GM19035 (cell line): ENCODE measurements at regions not wholly inside any gene's neighbourhood (a gene's known extent, or its start where the extent isn't known, plus 50 kb on each side); places are given as distances from the start of the nearest gene placed in this dataset.
"Not testable (repeated sequence)": the region's sequence is repeated elsewhere in the genome, so short reads cannot be mapped to it uniquely, and the experiment has no call there.

ENCODE experiments used
- ATAC-seq: cut with Tn5 transposase; IDR thresholded peaks from one replicate; pipeline ENCODE4 v1.9.1; 2021; ENCODE audit not compliant: unreplicated experiment

DNA sequence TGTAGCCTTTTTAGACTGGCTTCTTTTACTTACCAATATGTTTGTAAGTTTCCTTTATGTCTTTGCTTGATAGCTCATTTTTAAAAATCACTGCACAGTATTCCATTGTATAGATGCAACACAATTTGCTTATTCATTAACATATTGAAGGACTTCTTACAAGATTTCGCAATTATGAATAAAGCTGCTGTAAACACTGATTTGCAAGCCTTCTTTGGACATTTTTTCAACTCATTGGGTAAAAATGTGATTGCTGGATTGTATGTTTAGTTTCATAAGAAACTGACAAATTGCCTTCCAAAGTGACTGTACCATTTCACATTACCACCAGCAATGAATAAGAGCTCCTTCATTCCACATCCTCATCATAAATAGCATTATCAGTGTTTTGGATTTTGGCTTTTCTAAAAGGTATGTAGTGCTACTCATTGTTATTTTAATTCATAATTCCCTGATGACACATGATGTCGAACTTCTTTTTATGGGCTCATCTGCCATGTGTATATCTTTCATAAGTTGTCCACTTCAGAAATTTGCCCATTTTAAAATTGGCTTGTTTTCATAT lies 80.7 kb downstream of the TFAP2B start:
- no peak for ATAC-seq

DNA sequence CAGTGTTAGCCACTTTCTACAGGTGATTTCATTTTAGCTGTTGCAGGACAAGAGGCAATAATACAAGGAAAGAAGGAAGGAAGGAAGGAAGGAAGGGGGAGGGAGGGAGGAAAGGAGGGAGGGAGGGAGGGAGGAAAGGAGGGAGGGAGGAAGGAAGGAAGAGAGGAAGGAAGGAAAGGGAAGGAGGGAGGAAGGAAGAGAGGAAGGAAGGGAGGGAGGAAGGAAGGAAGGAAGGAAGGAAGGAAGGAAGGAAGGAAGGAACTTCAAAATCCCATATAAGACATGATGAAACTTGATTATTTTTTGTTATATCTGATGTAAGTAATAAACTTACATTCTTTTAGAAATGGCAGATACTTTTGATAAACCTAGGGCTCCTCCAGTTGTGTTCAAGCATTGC lies 83.6 kb downstream of the TFAP2B start:
- ATAC-seq, result no peak

DNA sequence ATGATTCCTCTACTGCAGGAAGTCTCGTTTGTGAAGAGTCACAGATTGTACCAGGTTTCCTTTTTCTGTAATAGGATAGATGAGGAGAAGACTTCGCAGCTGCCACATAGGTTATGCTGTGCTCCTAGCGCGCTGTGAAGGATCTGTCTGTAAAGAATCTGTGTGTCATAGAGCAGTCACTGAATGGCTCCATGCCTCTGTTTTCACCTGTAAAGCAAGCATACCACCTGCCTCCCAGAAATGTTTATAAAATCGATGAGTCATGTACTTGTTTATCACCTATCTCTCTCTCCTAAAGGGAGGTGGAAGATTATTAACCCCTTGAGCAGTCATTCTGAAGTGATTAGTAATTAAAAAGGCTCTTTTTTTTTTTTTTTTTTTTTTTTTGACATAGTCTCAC lies 86.6 kb downstream of the TFAP2B start:
- no peak for ATAC-seq

- no peak for ATAC-seq
These were observed 88.9 kb downstream of the TFAP2B start for GRCh38 chr6:50907565-50907964.

GRCh38 chr6:50913105-50913770 lies 94.6 kb downstream of the TFAP2B start:
- no peak for ATAC-seq

- not testable (repeated sequence) for ATAC-seq
These were observed 102.7 kb downstream of the TFAP2B start for GRCh38 chr6:50921378-50921777.

- no peak for ATAC-seq
These were observed 103.3 kb downstream of the TFAP2B start for GRCh38 chr6:50921968-50922367.

- ATAC-seq, result no peak
These were observed 104.2 kb downstream of the TFAP2B start for GRCh38 chr6:50922579-50923525.

DNA sequence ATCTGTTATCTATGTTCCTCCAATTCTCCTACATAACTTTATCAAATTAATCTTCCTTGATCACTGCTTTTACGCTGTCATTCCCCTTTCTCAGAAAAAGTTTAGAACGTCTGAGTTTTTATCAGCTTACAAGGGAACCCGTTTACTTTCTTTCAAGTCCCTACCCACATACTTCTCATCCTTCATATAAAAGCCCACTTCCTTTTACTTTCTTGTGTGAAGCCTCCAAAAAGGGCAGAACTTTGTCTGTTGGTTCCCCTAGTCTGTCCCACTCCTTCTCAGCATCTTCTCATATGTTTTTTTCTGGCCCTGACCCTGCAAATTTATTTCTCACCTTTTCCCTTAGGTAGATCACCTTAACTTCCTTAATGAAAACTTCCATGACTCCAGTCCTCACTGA lies 106.1 kb downstream of the TFAP2B start:
- ATAC-seq, result no peak

GRCh38 chr6:50925548-50925947 lies 106.9 kb downstream of the TFAP2B start:
- no peak for ATAC-seq

DNA sequence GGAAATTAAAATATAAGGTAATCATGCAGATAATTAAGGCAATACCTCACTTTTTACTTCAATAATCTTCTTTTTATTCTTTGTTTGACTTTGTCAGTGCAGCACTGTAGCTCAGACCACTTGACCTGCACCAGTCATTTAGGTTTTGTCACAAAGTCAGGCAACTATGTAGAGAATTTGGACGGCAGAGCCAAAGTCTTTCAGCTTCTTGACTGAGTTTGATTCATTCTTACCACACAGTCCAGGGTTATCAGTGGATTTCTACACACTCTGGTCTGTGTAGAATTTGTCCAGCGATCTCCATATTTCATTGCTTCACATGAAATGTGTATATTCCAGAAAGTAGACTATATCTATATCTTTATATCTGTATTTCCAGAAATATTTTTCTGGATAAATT lies 107.3 kb downstream of the TFAP2B start:
- no peak for ATAC-seq

DNA sequence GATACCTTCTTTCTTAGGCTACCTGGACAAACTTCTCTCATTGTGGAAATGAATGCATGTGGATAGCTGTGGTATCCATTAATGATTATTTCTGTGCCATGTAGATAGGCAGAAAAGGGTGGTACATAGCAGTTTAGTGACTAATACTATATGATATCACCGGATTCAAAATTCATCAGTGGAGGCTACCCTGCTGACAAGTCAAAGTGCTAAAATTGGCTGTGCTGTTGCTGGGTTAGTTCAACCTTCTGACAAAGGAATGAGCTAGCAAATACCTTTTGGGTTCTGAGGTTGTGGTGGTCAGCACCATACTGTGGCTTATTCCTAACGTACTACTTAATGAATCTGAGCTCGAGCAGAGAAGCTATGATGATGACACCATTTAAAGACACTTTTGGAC lies 109.1 kb downstream of the TFAP2B start:
- no peak for ATAC-seq

DNA sequence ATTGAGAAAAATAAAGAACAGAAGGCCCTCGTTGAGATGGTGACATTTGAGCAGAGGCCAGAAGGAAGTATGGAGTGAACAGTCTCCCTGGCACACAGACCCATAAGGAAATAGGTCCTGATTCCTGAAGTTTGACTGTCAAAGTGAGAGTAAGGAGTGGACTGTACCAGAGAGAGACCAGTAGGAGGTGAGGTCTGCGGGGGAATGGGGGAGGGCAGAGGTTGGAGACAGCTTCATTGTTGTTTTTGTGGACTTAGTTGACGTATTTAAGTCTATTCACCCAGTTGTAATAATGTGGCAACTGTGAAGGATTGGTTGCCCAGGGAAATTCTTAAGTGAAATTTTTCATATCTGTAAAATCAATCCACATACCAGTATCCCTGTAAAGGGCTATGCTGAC lies 110.7 kb downstream of the TFAP2B start:
- no peak for ATAC-seq

DNA sequence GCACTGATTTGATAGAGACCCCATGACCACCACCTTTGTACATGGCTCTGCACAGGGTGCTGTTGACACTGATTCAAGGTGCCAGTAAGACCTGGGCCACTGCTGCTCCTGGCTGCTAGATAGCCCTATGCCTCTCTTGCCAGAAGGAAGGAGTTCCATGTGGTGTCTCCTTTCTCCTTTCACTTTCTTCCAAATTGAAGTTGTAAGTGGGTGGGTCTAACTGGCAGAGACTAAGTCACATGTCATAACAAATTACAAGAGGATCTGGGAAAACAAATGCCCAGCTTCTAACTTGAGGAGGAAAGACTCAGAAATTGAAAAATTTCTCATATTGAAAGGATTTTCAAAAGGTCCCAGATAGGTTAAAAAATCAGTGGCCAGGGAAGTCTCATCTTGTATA lies 116.8 kb downstream of the TFAP2B start:
- no peak for ATAC-seq

DNA sequence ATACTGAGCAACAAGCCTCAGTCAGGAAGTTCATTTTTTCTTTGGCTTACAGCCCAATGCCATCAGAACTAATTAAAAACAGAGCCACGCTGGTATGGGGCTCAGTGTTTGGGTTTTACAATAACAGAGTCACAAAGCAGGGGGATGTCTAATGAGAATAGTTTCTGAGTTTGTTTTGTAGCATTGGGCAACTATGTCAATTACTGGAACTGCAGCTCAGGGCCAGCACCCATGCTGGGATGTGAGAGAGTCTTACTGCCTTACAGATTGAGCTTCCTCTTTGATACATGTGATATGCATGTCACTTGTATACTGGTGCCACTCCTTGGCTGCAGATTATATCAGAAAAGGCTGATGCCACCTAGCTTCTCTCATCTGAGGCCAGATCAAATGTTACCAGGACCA lies 117.6 kb downstream of the TFAP2B start:
- no peak for ATAC-seq

- ATAC-seq, result no peak
These were observed 121.3 kb downstream of the TFAP2B start for GRCh38 chr6:50939931-50940330.

DNA sequence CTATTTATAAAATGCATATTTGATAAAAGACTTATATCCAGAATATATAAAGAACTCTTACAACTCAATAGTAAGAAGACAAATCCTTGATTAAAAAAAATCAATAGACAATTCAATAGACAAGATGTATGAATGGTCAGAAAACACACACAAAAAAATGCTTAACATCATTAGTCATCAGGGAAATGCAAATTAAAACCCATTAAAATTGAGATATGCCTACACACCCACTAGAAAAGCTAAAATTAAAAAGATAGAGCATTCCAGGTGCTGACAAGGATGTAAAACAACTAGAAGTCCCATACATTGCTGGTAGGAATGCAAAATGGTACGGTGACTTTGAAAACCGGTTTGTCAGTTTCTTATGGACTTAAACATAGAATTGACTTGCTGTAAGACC lies 127.1 kb downstream of the TFAP2B start:
- no peak for ATAC-seq

DNA sequence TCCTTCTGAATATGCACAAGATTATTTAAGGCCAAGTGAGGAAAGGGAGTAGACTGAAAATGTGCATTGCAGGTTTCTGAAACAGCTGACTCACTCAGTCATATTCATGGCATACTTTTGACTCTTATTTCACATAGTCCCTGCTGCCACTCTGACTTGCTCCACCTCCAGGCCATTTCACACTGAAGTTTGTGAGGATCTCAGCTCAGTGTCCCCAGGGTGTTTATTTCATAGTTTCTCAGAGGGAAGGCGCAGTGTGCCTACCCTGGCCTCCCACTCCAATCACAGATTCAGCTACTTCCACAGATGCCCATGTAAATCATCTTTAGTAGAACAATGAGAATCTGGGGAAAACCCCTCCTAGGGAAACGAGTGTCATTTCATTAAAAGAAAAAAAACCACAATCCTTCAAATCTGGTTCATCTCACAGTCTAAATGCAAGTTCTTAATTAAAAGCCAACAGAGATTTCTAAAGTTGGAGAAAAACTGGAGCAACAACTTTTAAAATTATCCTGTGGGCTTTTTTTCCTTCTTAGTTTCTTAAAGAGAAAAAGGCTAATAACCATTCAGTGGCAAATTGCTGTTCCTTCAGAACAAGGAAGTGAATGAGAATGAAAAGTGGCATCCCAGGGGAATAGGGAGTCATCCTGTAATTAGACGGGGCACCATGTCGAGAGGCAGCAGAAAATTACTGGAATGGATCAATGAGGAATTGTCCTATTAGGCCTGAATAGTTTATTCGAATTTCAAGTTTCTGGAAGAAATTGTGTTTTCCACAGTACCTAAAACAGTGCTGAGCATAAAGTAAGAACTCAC lies 133.6 kb downstream of the TFAP2B start:
- ATAC-seq, result no peak

DNA sequence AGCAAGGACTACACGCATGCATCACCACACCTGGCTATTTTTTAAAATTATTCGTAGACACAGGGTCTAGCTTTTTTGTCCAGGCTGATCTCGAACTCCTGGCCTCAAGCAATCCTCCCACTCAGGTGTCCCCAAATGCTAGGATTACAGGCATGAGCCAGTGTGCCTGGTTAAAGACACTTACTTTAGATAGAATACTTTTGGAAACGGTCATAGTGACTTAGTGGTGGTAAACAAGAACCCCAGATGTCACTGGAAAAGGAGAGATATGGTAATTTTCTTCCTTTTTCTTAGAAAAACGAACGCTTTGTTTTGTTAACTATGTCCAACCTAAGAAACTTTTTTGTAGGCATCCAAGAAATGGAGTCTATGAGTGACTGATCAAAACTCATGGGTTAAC lies 137.3 kb downstream of the TFAP2B start:
- no peak for ATAC-seq

- ATAC-seq, result no peak
These were observed 139.6 kb downstream of the TFAP2B start for GRCh38 chr6:50958148-50958697.

DNA sequence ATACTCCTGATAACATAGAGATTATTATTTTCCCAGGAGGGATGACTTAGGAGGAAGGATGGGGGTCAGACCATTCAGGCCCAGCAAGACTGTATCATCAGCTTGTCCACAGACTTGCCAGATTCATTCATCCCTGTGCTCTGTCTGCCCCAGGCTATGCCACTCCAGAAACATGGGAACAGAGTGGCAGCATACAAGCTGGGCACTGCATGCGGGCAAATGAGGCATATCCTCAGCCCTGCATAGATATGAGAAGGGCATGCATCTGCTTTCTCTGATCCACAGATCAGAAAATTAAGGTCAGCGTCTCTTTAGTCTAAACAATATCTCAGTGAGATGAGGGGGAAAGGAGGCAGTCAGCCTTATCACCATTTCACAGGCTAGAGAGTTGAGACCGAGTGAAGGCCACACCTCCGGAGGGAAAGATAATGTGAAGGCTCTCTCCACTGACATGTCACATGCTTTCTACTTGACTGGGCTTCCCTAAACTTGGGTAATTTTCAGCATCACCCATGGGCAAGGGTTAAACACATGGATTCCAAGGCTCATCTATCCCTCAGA lies 140.5 kb downstream of the TFAP2B start:
- no peak for ATAC-seq
